ENCODE measurements at regions not wholly inside any gene's neighbourhood (a gene's known extent, or its start where the extent isn't known, plus 50 kb on each side); places are given as distances from the start of the nearest gene placed in this dataset.

GRCh38 chr7:54622696-54623309, 80.6 kb downstream of the VSTM2A start:
- no peak for DNase-seq

Measured in hippocampal formation (tissue), 2 donors.